NT2/D1 (cell line): ENCODE measurements at regions not wholly inside any gene's neighbourhood (a gene's known extent, or its start where the extent isn't known, plus 50 kb on each side); places are given as distances from the start of the nearest gene placed in this dataset.

Experiments used
- SUZ12 ChIP-seq: IDR thresholded peaks from 2 replicates; pipeline ENCODE4 v1.6.1; 2011; ENCODE audit not compliant: insufficient read length, insufficient read depth; ENCODE audit errors: extremely low read depth
- YY1 ChIP-seq: IDR thresholded peaks from 2 replicates; pipeline ENCODE4 v1.6.1; 2011; ENCODE audit not compliant: insufficient read length, insufficient read depth
- ZNF274 ChIP-seq: IDR thresholded peaks from 2 replicates; pipeline ENCODE4 v1.6.1; 2011; ENCODE audit warnings: mild to moderate bottlenecking, low read depth, low read length

DNA sequence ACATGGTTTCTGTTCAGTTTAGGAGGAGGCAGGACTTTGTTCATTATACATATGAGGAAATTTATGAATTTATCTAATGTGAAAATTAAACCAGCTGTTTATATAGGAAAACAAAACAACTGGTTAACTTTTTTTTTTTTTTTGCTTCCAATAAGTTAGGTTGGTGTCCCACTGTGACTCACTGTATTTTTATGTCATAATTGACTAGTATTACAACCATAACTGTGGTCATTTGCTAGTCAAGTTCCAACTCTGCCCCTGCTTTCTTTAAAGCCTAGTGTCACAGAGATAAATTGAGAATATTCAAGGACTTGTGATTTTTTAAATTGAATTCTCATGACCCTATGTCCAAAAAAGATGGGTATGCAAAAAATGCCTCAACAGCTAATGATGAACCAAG is 227.7 kb downstream of the BCAT1 start:
- no peak for TF ChIP-seq ZNF274
- TF ChIP-seq SUZ12 = no peak
- TF ChIP-seq YY1 = no peak
